Upper lobe of left lung (tissue), 6 donors: ENCODE measurements at regions not wholly inside any gene's neighbourhood (a gene's known extent, or its start where the extent isn't known, plus 50 kb on each side); places are given as distances from the start of the nearest gene placed in this dataset.
"Not testable (repeated sequence)": the region's sequence is repeated elsewhere in the genome, so short reads cannot be mapped to it uniquely, and the experiment has no call there.

ENCODE experiments used
- ATAC-seq, 2 donors: fragments of 200-7000 bp; cut with Tn5 transposase; one replicate each; pipeline ENCODE4 v1.9.1; 2022; ENCODE audit warnings: mild to moderate bottlenecking in 2 of 2, moderate library complexity in 2 of 2; ENCODE audit not compliant: low FRiP score in 2 of 2
- DNase-seq, 2 donors: peaks; one replicate each; pipeline ENCODE4 v3.0.0-alpha.2; 2019 to 2020
- H3K27ac ChIP-seq, 4 donors: fragments of 200-600 bp; sonication (generic); one replicate each; pipeline ENCODE4 v1.5.1; 2016 to 2019
- H3K27me3 ChIP-seq, 4 donors: fragments of 200-600 bp; sonication (generic); one replicate each; pipeline ENCODE4 v1.5.1; 2017 to 2019
- H3K36me3 ChIP-seq, 4 donors: fragments of 200-600 bp; sonication (generic); one replicate each; pipeline ENCODE4 v1.5.1; 2016 to 2019
- H3K4me1 ChIP-seq, 4 donors: fragments of 200-600 bp; sonication (generic); one replicate each; pipeline ENCODE4 v1.5.1; 2018 to 2019
- H3K4me3 ChIP-seq, 4 donors: fragments of 200-600 bp; sonication (generic); one replicate each; pipeline ENCODE4 v1.5.1; 2017 to 2019; ENCODE audit warnings: mild to moderate bottlenecking in 2 of 4, moderate library complexity in 1 of 4
- H3K9me3 ChIP-seq, 4 donors: fragments of 200-600 bp; sonication (generic); one replicate each; pipeline ENCODE4 v1.5.1; 2018 to 2019
- WGBS, 2 donors: methylation state at CpG; one replicate each; pipeline ENCODE4 v1.1.5; 2017 to 2018; 5-methylcytosine and 5-hydroxymethylcytosine counted together
- TF ChIP-seq, protein P1 (sequence below), 6 experiments: fragments of 450-650 bp in 4 of 6; fragments of 200-600 bp in 2 of 6; sonication (generic) in 2 of 6; IDR thresholded peaks; one replicate each; pipeline ENCODE4 v1.5.1; 2016 to 2019; ENCODE audit warnings: antibody characterized with exemption in 6 of 6
- donor health status: DM: no; HTN: no; CAD: no; lungs with moderate emphysema.
- donor health status: DM: no; HTN: yes; CAD: no; lungs with severe emphysema.

DNA sequence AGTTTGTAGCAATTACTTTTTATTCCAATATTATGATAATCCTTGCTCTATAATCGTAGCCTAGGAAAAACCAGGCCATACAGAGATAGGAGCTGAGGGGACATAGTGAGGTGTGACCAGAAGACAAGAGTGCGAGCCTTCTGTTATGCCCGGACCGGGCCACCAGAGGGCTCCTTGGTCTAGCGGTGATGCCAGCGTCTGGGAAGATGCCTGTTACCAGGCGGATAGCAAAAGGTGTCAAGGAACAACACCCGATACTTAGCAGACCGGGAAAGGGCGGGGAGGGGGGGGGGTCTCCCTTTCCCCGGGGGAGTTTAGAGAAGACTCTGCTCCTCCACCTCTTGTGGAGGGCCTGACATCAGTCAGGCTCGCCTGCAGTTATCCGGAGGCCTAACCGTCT lies 67.1 kb upstream of the MUC20 start:
- TF ChIP-seq, protein P1, sequence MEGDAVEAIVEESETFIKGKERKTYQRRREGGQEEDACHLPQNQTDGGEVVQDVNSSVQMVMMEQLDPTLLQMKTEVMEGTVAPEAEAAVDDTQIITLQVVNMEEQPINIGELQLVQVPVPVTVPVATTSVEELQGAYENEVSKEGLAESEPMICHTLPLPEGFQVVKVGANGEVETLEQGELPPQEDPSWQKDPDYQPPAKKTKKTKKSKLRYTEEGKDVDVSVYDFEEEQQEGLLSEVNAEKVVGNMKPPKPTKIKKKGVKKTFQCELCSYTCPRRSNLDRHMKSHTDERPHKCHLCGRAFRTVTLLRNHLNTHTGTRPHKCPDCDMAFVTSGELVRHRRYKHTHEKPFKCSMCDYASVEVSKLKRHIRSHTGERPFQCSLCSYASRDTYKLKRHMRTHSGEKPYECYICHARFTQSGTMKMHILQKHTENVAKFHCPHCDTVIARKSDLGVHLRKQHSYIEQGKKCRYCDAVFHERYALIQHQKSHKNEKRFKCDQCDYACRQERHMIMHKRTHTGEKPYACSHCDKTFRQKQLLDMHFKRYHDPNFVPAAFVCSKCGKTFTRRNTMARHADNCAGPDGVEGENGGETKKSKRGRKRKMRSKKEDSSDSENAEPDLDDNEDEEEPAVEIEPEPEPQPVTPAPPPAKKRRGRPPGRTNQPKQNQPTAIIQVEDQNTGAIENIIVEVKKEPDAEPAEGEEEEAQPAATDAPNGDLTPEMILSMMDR (IDR thresholded peaks at IDR 0.05) = peak in 3 of 6 experiments; percentile 36 to 80 (median 50)
- not testable (repeated sequence) for DNase-seq, H3K27me3 ChIP-seq, H3K4me3 ChIP-seq, H3K36me3 ChIP-seq, ATAC-seq, H3K27ac ChIP-seq, H3K9me3 ChIP-seq, H3K4me1 ChIP-seq
- WGBS, 2 donors = 0 to 5% methylated on average over 8 of the region's 14 CpGs

DNA sequence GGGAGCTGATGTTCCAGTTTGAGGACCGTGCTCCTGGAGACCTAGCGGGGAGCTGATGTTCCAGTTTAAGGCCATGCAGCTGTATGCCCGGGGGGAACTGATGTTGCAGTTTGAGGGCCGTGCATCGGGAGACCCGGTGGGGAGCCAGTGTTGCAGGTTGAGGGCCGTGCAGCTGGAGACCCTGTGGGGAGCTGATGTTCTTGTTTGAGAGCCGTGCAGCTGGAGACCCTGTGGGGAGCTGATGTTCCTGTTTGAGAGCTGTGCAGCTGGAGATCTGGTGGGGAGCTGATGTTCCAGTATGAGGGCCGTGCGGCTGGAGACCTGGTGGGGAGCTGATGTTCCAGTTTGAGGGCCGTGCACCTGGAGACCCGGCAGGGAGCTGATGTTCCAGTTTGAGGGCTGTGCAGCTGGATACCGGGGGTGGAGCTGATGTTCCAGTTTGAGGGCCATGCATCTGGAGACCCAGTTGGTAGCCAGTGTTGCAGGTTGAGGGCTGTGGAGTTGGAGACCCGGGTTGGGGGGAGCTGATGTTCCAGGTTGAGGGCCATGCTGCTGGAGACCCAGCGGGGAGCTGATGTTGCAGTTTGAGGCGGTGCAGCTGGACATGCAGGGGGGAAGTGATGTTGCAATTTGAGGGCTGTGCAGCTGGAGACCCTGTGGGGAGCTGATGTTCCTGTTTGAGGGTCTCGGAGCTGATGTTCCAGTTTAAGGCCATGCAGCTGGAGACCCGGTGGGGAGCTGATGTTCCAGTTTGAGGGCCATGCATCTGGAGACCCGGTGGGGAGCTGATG lies 64.4 kb upstream of the APOD start:
- not testable (repeated sequence) for ATAC-seq, H3K36me3 ChIP-seq, H3K27ac ChIP-seq, H3K4me1 ChIP-seq, DNase-seq, H3K4me3 ChIP-seq, H3K9me3 ChIP-seq, H3K27me3 ChIP-seq
- WGBS, 2 donors = 89 to 91% methylated on average over 16 to 18 of the region's 19 CpGs

DNA sequence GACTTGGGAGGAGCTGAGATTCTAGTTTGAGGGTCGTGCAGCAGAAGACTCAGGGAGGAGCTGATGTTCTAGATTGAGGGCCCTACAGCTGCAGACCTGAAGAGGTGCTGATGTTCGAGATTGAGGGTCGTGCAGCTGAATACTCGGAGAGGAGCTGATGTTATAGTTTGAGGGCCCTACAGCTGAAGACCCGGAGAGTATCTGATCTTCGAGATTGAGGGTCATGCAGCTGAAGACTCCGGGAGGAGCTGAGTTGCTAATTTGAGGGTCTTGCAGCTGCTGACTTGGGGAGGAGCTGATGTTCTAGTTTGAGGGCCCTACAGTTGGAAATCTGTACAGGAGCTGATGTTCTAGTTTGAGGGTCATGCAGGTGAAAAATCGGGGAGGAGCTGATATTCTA lies 62.1 kb upstream of the APOD start:
- WGBS, 2 donors = 85 to 92% methylated on average over 8 of the region's 8 CpGs
- ATAC-seq, DNase-seq, H3K27ac ChIP-seq, H3K4me1 ChIP-seq, H3K36me3 ChIP-seq, H3K9me3 ChIP-seq, H3K4me3 ChIP-seq, H3K27me3 ChIP-seq: not testable (repeated sequence)

DNA sequence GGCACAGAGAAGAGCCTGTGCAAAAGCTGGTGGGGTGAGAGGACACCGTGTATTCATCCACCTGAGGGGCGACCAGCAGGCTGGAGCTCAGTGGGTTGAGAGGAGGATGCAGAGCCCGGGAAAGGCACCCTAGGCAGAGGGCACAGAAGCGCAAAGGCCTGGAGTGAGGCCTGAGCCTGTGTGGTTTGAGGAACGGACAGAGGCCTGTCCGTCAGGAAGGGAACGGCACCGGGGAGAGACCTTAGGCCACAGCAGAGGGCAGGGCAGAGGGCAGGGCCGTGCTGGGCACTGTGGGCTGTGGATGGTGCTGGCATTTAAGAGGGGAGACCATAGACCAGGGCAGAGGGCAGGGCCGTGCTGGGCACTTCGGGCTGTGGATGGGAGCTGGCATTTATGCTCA lies 59.5 kb upstream of the APOD start:
- not testable (repeated sequence) for H3K4me1 ChIP-seq, H3K27me3 ChIP-seq, H3K36me3 ChIP-seq, H3K9me3 ChIP-seq, H3K27ac ChIP-seq, H3K4me3 ChIP-seq, ATAC-seq
- DNase-seq = peak in 1 of 2 donors; percentile 53
- WGBS, 2 donors = 76 to 79% methylated on average over 9 of the region's 11 CpGs

DNA sequence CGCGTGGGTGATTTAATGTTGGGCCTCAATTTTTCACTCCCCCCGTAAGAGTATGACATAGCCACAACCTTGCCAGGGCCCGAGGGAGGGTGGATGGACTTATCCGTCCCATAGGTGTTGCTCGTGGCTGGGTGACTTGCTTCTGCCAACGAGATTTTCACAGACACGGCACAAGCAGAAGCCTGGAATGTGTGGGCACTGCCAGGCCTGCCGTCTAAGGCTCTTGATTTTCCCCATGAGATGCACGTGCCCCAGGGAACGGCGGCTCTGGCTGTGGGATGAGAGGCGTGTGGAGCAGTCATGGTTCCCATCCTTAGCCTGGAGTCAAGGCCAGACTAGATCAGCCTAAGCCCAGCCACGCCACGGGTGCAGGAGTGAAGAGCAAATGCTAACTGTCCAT lies 58.6 kb upstream of the APOD start:
- not testable (repeated sequence) for H3K4me3 ChIP-seq, H3K4me1 ChIP-seq, H3K9me3 ChIP-seq, ATAC-seq, H3K36me3 ChIP-seq, H3K27ac ChIP-seq, H3K27me3 ChIP-seq
- DNase-seq = peak in 1 of 2 donors; percentile 47
- WGBS, 2 donors = 84 to 88% methylated on average over 15 of the region's 15 CpGs

DNA sequence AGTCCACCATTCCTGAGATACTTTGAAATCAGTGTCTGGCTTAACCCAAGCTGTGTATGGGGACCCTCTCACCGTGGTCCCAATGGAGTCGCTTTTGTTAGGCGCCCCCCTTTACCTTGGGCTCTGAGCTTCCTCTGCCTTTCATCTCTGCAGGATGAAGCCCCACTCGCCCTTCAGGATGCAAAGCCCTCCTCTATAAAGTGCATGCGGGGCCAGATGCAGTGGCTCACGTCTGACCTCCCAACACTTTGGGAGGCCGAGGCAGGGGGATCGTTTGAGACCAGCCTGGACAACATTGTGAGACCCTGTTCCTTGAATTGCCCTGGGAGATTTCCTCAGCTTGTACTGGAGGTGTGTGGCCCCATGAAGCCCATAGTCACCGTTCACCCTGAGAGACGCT lies 54.7 kb upstream of the APOD start:
- not testable (repeated sequence) for H3K36me3 ChIP-seq, DNase-seq, ATAC-seq, H3K4me1 ChIP-seq, H3K9me3 ChIP-seq, H3K27ac ChIP-seq, H3K27me3 ChIP-seq, H3K4me3 ChIP-seq
- 83 to 94% methylated on average over 4 to 7 of the region's 10 CpGs for WGBS, 2 donors

DNA sequence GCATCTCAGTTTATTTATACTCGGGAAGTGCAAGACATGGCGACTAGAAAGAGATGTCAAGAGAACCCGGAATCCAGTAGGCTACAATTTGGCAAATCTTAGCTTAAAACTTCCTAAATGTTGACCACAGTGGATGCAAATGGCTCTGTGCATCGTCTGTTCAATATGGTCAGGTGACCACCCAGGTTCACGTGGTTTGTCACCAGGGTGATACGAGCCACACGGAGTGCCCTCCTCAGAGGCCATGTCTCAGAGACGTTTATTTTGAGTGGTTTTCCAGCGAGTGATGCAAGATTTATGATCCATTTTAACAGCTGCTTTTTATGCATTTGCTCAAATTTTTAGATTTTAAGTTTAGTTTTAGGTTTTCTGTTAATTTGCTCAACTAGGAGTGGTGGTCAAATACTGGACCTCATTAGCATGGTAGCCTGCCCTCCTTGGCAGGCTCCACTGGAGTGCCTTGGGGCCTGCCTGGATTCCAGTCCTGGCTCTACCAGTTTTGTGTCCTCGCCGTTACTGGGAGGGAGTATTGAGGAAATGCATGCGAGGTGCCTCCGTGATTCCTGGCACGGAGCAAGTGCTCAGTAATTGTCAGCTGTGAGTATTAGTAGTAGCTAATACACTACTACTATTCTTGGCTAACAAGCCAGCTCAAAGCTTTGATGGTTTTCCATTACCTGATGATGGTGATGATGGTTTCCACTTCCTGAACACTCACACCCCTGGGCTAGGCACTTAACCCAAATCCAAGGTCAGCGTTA lies 53.9 kb upstream of the APOD start:
- ATAC-seq, H3K27ac ChIP-seq, H3K4me1 ChIP-seq, H3K4me3 ChIP-seq, H3K27me3 ChIP-seq, H3K36me3 ChIP-seq, H3K9me3 ChIP-seq, DNase-seq: not testable (repeated sequence)
- 73 to 78% methylated on average over 14 of the region's 15 CpGs for WGBS, 2 donors

DNA sequence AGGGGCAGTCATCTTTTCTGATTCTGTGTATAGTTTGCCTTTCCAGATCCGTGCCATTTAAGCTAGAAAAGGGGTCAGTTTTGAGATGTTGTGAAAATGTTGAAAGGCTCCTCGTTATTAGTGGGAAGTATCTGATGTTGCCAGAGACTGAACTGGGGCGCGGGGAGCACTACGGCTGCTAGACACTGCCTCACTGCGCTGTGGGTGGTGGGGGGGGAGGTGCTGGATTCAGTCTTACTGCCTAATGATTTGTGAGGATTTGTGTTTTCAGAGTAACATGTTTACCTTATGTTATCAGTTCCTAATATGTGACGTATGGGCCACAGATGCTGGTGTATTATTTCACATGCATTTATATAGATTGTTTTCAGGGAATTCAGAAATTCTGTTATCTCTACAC lies 53.3 kb upstream of the APOD start:
- H3K27ac ChIP-seq, H3K36me3 ChIP-seq, H3K4me1 ChIP-seq, DNase-seq, ATAC-seq, H3K9me3 ChIP-seq, H3K4me3 ChIP-seq, H3K27me3 ChIP-seq: not testable (repeated sequence)
- WGBS, 2 donors = 82 to 91% methylated on average over 4 to 7 of the region's 7 CpGs

DNA sequence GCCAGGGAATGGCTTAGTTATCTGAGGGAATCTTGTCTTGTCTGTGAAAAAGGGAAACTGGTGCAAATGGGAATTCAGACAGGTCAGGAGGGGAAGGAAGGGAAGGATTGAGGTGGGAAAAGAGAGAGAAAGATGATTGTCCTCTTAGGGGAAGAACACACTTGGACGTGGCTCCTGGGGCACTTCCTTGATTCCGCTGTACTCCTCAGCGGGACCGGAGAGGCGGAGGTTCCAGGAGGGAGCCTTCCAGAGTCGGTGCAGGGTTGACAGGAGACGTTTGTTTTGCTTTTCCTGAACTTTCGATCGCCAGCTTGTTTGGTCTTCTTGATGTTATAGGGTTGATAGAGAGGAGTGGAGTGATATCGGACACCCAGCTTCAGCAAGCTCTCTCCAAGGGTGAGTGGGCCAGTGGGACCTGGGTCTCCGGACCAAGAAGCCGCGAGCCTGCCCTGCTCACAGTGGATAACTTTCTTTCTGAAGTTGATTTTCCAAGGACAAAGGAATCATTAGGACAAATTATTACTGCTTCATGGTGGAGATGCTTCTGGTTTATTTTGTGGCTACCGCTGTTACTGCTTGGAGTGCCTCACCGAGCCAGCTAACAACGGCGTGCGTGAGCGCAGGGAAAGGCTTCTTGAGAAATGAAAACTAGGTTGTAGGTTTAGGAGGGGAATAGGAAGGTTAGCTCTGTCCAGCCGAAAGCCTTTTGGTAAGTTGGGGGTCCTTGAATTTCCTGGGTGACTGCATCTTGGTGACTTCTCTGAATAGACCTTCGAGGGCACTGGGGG lies 52.4 kb upstream of the APOD start:
- H3K36me3 ChIP-seq, DNase-seq, ATAC-seq, H3K27ac ChIP-seq, H3K4me1 ChIP-seq, H3K27me3 ChIP-seq, H3K9me3 ChIP-seq: not testable (repeated sequence)
- H3K4me3 ChIP-seq = peak overlapping the region in 3 of 4 donors; percentile 17 to 37 (median 30)
- WGBS, 2 donors = 51 to 55% methylated on average over 7 to 14 of the region's 21 CpGs

DNA sequence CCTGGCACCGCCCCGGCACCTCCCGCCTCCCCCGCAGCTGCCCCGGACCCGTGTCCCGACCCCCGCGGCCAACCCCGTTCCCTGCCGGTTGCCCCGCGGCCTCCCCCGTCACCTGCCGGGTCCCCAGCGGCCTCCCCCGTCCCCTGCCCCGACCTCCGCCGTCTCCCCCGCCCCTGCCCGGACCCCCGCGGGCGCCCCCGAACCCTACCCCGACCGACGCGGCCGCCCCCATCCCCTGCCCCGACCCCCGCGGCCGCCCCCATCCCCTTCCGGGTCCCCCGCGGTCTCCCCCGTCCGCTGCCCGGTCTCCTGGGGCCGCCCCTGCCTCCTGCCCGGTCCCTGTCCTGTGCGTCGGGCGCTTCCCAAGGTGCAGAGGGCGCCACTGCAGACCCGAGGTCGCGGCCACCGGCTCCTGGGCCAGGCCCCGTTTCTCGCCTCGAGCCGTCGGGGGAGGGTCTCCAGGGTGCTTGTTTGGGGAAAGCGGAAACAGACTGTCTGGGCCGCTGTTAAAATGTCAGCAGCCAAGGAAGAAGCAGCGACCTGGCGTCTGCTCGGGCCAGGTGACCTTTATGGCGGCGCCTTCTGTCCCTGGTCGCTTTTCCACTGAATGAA lies 51.6 kb upstream of the APOD start:
- not testable (repeated sequence) for H3K4me1 ChIP-seq, H3K36me3 ChIP-seq, H3K9me3 ChIP-seq, H3K27me3 ChIP-seq
- Histone ChIP-seq H3K4me3 (peak overlapping the region in 3 of 4 donors; percentile 30 to 40 (median 37)), H3K27ac (peak overlapping the region in 1 of 4 donors; percentile 41)
- WGBS, 2 donors = no CpG with 5 or more reads among the region's 64 CpGs
- ATAC-seq = peak in 1 of 2 donors; percentile 1
- DNase-seq = peak in 1 of 2 donors; percentile 86

DNA sequence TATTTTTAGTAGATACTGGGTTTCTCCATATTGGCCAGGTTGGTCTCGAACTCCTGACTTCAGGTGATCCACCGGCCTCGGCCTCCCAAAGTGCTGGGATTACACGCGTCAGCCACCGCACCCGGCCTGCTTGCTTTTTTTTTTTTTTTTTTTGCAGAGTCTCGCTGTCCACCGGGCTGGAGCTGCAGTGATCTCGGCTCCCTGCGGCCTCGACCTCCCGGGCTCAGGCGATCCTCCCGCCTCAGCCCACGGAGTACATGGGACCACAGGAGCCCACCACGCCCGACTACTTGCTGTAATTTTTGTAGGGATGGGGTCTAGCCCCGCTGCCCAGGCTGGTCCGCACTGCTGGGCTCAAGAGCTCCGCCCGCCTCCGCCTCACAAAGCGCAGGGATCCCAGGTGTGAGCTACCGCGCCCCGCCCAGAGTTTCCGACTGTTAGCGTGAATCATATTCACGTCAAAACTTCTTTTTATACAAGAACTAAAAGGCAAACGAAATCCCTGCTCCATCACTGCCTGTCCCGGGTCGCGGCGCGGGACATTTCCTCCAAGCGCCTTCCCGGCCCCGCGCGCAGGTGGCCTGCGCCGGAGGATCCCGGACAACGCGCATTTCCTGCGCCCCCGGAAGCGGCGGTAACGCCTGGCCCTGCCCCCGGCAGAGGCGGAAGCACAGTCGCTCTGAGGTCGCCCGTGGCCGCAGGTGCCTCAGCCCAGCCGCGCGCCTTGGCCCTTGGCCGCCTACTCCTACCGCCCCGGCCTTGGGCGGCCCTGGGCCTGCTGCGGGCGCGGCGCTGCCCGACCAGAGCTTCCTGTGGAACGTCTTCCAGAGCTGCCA lies 50.9 kb upstream of the APOD start:
- 0 to 1% methylated on average over 1 to 23 of the region's 70 CpGs for WGBS, 2 donors
- Histone ChIP-seq H3K4me3 (peak overlapping the region in 3 of 4 donors; percentile 47 to 52 (median 47)), H3K27ac (peak overlapping the region in 1 of 4 donors; percentile 64)
- H3K4me1 ChIP-seq, H3K9me3 ChIP-seq, H3K36me3 ChIP-seq, H3K27me3 ChIP-seq, DNase-seq: not testable (repeated sequence)
- ATAC-seq = peak; percentile 98
